Prostate gland (tissue), 2 donors: ENCODE measurements at regions not wholly inside any gene's neighbourhood (a gene's known extent, or its start where the extent isn't known, plus 50 kb on each side); places are given as distances from the start of the nearest gene placed in this dataset.

Source experiments
- POLR2A ChIP-seq: fragments of 450-650 bp; IDR thresholded peaks from one replicate; pipeline ENCODE4 v1.6.1; 2016; ENCODE audit warnings: antibody characterized with exemption, mild to moderate bottlenecking
- POLR2AphosphoS5 ChIP-seq: sonication (generic); formaldehyde crosslinking; IDR thresholded peaks from one replicate; pipeline ENCODE4 v1.6.1; 2017; ENCODE audit warnings: antibody characterized with exemption
- TF ChIP-seq, protein P1 (sequence below), 4 experiments: fragments of 200-600 bp in 2 of 4; fragments of 450-650 bp in 2 of 4; sonication (generic) in 2 of 4; IDR thresholded peaks; 1 replicate in 3 of 4; 2 replicates in 1 of 4; pipeline ENCODE4 v1.5.1; 2016 to 2019; ENCODE audit warnings: antibody characterized with exemption in 4 of 4, mild to moderate bottlenecking in 2 of 4, moderate library complexity in 2 of 4

DNA sequence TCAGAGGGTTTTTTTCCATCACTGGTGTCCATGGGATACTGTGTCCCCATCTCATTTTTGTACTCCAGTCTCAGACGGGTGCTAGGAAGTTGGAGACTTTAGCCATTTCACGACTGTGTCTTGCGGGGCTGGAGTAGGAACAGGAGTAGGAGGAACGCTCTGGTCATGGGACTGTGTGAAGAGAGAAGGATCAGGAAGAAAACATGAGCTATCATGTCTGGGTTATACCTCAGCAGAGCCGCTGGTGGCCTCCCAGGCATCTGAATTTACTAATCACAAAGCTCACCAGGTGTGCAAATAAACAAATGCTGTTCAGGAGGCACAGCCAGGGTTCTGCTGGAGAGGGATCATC lies 225.4 kb downstream of the SEC14L1 start:
- TF ChIP-seq, protein P1, sequence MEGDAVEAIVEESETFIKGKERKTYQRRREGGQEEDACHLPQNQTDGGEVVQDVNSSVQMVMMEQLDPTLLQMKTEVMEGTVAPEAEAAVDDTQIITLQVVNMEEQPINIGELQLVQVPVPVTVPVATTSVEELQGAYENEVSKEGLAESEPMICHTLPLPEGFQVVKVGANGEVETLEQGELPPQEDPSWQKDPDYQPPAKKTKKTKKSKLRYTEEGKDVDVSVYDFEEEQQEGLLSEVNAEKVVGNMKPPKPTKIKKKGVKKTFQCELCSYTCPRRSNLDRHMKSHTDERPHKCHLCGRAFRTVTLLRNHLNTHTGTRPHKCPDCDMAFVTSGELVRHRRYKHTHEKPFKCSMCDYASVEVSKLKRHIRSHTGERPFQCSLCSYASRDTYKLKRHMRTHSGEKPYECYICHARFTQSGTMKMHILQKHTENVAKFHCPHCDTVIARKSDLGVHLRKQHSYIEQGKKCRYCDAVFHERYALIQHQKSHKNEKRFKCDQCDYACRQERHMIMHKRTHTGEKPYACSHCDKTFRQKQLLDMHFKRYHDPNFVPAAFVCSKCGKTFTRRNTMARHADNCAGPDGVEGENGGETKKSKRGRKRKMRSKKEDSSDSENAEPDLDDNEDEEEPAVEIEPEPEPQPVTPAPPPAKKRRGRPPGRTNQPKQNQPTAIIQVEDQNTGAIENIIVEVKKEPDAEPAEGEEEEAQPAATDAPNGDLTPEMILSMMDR (IDR thresholded peaks at IDR 0.05): no peak
- TF ChIP-seq POLR2AphosphoS5 (no peak), POLR2A (no peak)
